Activated CD8-positive, alpha-beta T cell treated with anti-CD3 and anti-CD28 coated beads for 36 hours (primary cell): ENCODE measurements at regions not wholly inside any gene's neighbourhood (a gene's known extent, or its start where the extent isn't known, plus 50 kb on each side); places are given as distances from the start of the nearest gene placed in this dataset.

Source experiments
- ATAC-seq: fragments of 200-7000 bp; cut with Tn5 transposase; one replicate; pipeline ENCODE4 v1.10.0; 2021; ENCODE audit warnings: mild to moderate bottlenecking, moderate library complexity
- CTCF ChIA-PET: fragments of 350-600 bp; sonication (Branson Sonifier 250); formaldehyde crosslinking; loops from one replicate; lab custom pipeline; 2021; ENCODE audit warnings: antibody characterized with exemption; lab: Charles Lee
- POLR2A ChIA-PET: fragments of 350-600 bp; sonication (Branson Sonifier 250); formaldehyde crosslinking; loops from one replicate; lab custom pipeline; 2021; ENCODE audit warnings: antibody characterized with exemption; lab: Charles Lee
- DNase-seq: peaks from one replicate; pipeline ENCODE4 v3.0.0-alpha.2; 2020
- H3K27ac Mint-ChIP-seq: one replicate; pipeline ENCODE4 v1.8.0; 2021; ENCODE audit warnings: mild to moderate bottlenecking, mixed read lengths
- H3K27me3 Mint-ChIP-seq: one replicate; pipeline ENCODE4 v1.8.0; 2021; ENCODE audit warnings: mixed read lengths
- H3K36me3 Mint-ChIP-seq: one replicate; pipeline ENCODE4 v1.8.0; 2021; ENCODE audit warnings: low read depth, mixed read lengths
- H3K4me1 Mint-ChIP-seq: one replicate; pipeline ENCODE4 v1.8.0; 2021; ENCODE audit warnings: low read depth, mixed read lengths
- H3K4me3 Mint-ChIP-seq: one replicate; pipeline ENCODE4 v1.8.0; 2021; ENCODE audit warnings: mild to moderate bottlenecking, moderate library complexity, mixed read lengths
- H3K9me3 Mint-ChIP-seq: one replicate; pipeline ENCODE4 v1.8.0; 2021; ENCODE audit warnings: mixed read lengths
- intact Hi-C: fragments of 100-400 bp; cut with micrococcal nuclease; formaldehyde crosslinking; loops from one replicate; pipeline ENCODE4 v1.10.0; 2022
- TF ChIP-seq, protein P1 (sequence below): fragments of 200-600 bp; IDR thresholded peaks from one replicate; pipeline ENCODE4 v1.8.0; 2022; ENCODE audit warnings: antibody characterized with exemption, mild to moderate bottlenecking

DNA sequence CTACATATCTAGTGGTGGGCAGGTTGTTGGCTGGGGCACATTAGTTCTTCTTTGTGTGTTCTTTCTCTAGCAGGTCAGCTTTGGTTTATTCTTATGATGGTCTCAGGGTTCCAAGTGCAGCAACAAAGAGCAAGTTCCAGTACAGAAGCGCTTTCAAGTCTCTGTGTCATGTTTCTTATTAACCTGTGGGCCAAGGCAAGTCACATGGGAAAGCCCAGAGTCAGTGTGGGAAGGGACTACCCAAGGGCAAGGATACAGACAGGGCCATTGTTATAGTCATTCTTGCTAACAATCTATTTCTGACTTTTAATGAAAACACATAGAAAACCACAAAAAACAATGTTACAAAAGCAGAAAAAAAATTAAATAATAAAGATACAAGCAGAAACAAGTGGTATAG, 754.6 kb downstream of the TBC1D22A start:
- ATAC-seq: no peak
- TF ChIP-seq, protein P1, sequence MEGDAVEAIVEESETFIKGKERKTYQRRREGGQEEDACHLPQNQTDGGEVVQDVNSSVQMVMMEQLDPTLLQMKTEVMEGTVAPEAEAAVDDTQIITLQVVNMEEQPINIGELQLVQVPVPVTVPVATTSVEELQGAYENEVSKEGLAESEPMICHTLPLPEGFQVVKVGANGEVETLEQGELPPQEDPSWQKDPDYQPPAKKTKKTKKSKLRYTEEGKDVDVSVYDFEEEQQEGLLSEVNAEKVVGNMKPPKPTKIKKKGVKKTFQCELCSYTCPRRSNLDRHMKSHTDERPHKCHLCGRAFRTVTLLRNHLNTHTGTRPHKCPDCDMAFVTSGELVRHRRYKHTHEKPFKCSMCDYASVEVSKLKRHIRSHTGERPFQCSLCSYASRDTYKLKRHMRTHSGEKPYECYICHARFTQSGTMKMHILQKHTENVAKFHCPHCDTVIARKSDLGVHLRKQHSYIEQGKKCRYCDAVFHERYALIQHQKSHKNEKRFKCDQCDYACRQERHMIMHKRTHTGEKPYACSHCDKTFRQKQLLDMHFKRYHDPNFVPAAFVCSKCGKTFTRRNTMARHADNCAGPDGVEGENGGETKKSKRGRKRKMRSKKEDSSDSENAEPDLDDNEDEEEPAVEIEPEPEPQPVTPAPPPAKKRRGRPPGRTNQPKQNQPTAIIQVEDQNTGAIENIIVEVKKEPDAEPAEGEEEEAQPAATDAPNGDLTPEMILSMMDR: no peak
- intact Hi-C loops: no loop called here
- Mint-ChIP-seq H3K36me3 (no peaks in the 10 kb centered on the region), H3K27me3 (peaks cover 7% of the 10 kb centered on the region), H3K27ac (no peak overlapping the region), H3K4me3 (no peak overlapping the region), H3K9me3 (no peaks in the 10 kb centered on the region), H3K4me1 (no peaks in the 10 kb centered on the region)
- DNase-seq: no peak
- CTCF ChIA-PET: no interaction called here
- POLR2A ChIA-PET: interaction anchor here (0.9 kb wide), 1 partner anchor 11 kb away, joined by 3 read pairs; no protein-coding TSS in a partner anchor

GRCh38 chr22:47515384-47516125, 753.1 kb downstream of the TBC1D22A start:
- ChIA-PET CTCF (interaction anchor here (1.0 kb wide), 1 partner anchor 47 kb away, joined by 3 read pairs; no protein-coding TSS in a partner anchor), POLR2A (no interaction called here)
- intact Hi-C loops: no loop called here
- peaks cover 7% of the 10 kb centered on the region for H3K27me3 Mint-ChIP-seq
- ATAC-seq (no peak), DNase-seq (no peak)
- H3K27ac Mint-ChIP-seq: no peak overlapping the region
- TF ChIP-seq, protein P1: no peak
- H3K36me3 Mint-ChIP-seq: no peaks in the 10 kb centered on the region
- H3K9me3 Mint-ChIP-seq: no peaks in the 10 kb centered on the region
- no peak overlapping the region for H3K4me3 Mint-ChIP-seq
- no peaks in the 10 kb centered on the region for H3K4me1 Mint-ChIP-seq

GRCh38 chr22:47512617-47513016, 750.2 kb downstream of the TBC1D22A start:
- H3K27me3 Mint-ChIP-seq: peaks cover 7% of the 10 kb centered on the region
- H3K9me3 Mint-ChIP-seq: no peaks in the 10 kb centered on the region
- intact Hi-C loops: no loop called here

DNA sequence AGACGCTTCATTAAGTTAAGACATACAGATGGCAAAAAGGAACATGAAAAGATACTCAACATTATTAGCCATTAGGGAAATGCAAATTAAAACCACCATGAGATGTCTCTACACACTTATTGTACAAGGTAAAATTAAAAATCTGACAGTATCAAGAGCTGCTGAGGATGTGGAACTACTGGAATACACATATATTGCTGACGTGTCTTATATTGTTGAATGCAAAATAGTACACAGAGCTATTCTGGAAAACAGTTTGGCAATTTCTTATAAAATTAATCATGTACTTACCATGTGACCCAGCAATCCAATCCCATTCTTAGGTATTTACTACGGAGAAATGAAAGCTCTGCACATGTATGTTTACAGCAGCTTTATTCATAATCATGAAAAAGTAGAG, 742.5 kb downstream of the TBC1D22A start:
- Mint-ChIP-seq H3K27me3 (peaks cover 6% of the 10 kb centered on the region), H3K4me1 (no peaks in the 10 kb centered on the region), H3K36me3 (no peaks in the 10 kb centered on the region), H3K4me3 (no peak overlapping the region), H3K9me3 (peaks cover 6% of the 10 kb centered on the region), H3K27ac (no peak overlapping the region)
- CTCF ChIA-PET: interaction anchor here (0.6 kb wide), 1 partner anchor 33 kb away, joined by 3 read pairs; no protein-coding TSS in a partner anchor
- intact Hi-C loops: no loop called here
- TF ChIP-seq, protein P1: no peak
- POLR2A ChIA-PET: no interaction called here
- DNase-seq: no peak
- no peak for ATAC-seq

More at GRCh38 chr22:47512617-47513016, 750.2 kb downstream of the TBC1D22A start:
- Mint-ChIP-seq H3K4me3 (no peak overlapping the region), H3K4me1 (no peaks in the 10 kb centered on the region), H3K27ac (no peak overlapping the region), H3K36me3 (no peaks in the 10 kb centered on the region)
- TF ChIP-seq, protein P1: no peak
- DNase-seq (no peak), ATAC-seq (no peak)
- CTCF ChIA-PET: interaction anchor here (0.7 kb wide), 1 partner anchor 11 kb away, joined by 3 read pairs; no protein-coding TSS in a partner anchor
- POLR2A ChIA-PET: no interaction called here

DNA sequence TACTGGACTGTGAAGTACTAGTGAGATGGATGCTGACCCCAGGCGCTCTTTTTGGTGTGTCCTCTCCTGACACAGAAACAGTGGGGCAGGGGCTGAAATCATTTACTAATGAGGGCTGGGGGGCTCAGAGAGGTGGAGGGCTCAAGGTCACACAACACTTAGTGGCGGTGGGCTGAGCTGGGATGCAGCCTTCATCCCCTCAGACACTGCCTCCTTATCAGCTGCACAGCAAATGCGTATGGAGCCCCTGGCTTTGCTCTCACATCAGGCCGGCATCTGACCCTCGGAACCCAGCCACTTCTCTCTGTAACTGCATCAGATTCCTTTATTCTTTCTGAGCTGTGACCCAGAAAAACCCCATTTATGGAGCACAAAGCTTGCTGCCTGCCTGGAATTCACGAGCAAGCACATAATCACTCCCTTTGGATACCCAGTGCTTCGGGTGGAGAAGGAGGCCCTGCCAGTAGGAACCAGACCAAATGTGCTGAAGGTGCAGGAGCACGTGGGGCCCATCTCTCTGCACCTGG, 736.6 kb downstream of the TBC1D22A start:
- intact Hi-C loops: no loop called here
- no peak for ATAC-seq
- H3K27me3 Mint-ChIP-seq: peaks cover 2% of the 10 kb centered on the region
- H3K36me3 Mint-ChIP-seq: peaks cover 4% of the 10 kb centered on the region
- no peak overlapping the region for H3K4me3 Mint-ChIP-seq
- ChIA-PET POLR2A (no interaction called here), CTCF (no interaction called here)
- no peak overlapping the region for H3K27ac Mint-ChIP-seq
- peaks cover 22% of the 10 kb centered on the region for H3K9me3 Mint-ChIP-seq
- DNase-seq: no peak
- TF ChIP-seq, protein P1: no peak
- peaks cover 16% of the 10 kb centered on the region for H3K4me1 Mint-ChIP-seq
